Right atrium auricular region (tissue), 2 donors: ENCODE measurements at regions not wholly inside any gene's neighbourhood (a gene's known extent, or its start where the extent isn't known, plus 50 kb on each side); places are given as distances from the start of the nearest gene placed in this dataset.

Experiments
- DNase-seq: peaks from one replicate; pipeline ENCODE4 v3.0.0-alpha.2; 2019; ENCODE audit warnings: low spot score
- H3K27ac ChIP-seq, 2 donors: fragments of 200-600 bp; sonication (generic); 1 replicate in 1 of 2; 2 replicates in 1 of 2; pipeline ENCODE4 v1.5.1; 2016 to 2019
- H3K27me3 ChIP-seq, 2 donors: fragments of 200-600 bp; sonication (generic); one replicate each; pipeline versions ENCODE4 v1.5.1 to v1.6.0; 2017 to 2019
- H3K36me3 ChIP-seq: fragments of 200-600 bp; sonication (generic); one replicate; pipeline ENCODE4 v1.5.1; 2016
- H3K4me1 ChIP-seq, 2 donors: fragments of 200-600 bp; sonication (generic); one replicate each; pipeline versions ENCODE4 v1.5.1 to v1.6.0; 2017 to 2019
- H3K4me3 ChIP-seq, 2 donors: fragments of 200-600 bp; sonication (generic); 1 replicate in 1 of 2; 2 replicates in 1 of 2; pipeline ENCODE4 v1.5.1; 2017 to 2019; ENCODE audit warnings: mild to moderate bottlenecking in 1 of 2, moderate library complexity in 1 of 2
- H3K9me3 ChIP-seq, 2 donors: fragments of 200-600 bp; sonication (generic); one replicate each; pipeline ENCODE4 v1.5.1; 2019
- TF ChIP-seq, protein P1 (sequence below), 2 donors: fragments of 200-600 bp; sonication (generic); IDR thresholded peaks; one replicate each; pipeline ENCODE4 v1.5.1; 2019; ENCODE audit warnings: antibody characterized with exemption in 2 of 2

DNA sequence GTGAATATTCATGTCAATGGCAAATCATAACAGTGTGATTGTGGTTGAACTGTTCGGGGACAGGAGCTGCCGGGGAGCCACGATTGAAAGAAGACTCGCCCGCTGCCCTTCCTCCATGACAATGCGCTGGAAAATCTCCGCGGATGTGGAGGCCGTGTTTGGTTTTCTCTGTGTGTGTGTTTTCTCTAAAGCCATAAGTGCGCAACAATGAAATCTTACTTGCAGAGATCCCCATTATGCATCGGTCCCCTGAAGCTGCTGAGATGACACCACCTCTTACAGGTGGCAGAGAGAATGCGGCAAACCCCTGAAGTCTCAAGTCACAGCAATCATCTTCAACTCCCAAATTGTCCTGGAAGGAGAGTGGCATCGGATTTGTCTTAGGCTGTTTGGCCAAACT lies 442.3 kb upstream of the MKI67 start:
- H3K27ac ChIP-seq: no peak overlapping the region
- no peaks in the 10 kb centered on the region for H3K36me3 ChIP-seq
- H3K4me1 ChIP-seq: peaks cover 0 to 12% of the 10 kb centered on the region in 2 donors
- no peaks in the 10 kb centered on the region for H3K9me3 ChIP-seq
- TF ChIP-seq, protein P1, sequence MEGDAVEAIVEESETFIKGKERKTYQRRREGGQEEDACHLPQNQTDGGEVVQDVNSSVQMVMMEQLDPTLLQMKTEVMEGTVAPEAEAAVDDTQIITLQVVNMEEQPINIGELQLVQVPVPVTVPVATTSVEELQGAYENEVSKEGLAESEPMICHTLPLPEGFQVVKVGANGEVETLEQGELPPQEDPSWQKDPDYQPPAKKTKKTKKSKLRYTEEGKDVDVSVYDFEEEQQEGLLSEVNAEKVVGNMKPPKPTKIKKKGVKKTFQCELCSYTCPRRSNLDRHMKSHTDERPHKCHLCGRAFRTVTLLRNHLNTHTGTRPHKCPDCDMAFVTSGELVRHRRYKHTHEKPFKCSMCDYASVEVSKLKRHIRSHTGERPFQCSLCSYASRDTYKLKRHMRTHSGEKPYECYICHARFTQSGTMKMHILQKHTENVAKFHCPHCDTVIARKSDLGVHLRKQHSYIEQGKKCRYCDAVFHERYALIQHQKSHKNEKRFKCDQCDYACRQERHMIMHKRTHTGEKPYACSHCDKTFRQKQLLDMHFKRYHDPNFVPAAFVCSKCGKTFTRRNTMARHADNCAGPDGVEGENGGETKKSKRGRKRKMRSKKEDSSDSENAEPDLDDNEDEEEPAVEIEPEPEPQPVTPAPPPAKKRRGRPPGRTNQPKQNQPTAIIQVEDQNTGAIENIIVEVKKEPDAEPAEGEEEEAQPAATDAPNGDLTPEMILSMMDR (IDR thresholded peaks at IDR 0.05): no peak
- no peak overlapping the region for H3K4me3 ChIP-seq
- DNase-seq: no peak
- no peaks in the 10 kb centered on the region for H3K27me3 ChIP-seq

DNA sequence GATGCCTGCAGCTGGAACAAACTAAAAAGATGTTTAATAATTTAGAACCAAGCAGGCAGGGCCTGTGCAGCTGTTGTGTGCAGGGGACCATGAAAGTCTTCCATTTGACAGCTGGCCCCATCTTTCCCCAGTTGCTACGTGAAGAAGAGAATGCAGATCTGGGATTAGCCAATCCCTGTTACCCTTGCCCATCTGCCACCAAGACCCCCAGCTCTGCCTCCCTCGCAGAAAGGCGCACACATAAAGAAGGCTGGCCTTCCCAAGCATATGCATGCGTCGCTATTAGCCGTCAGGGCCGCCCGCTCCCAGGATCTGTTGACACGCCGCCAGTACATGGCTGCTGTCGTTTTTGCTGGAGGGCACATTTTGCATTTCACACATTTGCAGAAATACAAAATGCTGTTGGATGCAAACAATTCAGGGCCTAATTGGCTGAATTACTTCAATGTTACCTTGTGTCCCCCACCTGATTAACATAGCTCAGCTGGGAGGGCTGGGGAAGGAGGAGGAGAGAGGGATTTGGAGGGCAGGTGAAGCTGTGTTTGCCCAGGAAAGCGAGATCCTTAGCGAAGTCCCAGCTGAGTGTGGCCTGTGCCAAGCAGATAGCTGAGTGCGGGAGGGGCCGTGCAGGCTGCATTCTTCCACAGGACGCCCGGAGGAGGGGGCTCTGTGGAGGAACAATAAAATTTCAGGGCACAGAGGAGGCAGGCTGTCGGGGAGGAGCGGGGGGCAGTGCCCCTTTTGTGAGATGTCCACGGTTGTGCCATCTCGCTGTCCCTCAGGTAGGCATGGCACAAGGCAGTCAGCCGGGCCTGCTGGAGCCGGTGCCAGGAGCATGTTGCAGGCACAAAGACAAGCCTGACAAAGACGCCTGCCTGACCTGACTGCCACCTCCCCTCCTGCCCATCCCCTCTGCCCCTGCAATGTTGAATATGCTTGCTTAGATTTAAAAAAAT lies 443.0 kb upstream of the MKI67 start:
- Histone ChIP-seq H3K27me3 (no peaks in the 10 kb centered on the region), H3K27ac (no peak overlapping the region), H3K4me1 (peaks cover 0 to 12% of the 10 kb centered on the region in 2 donors), H3K4me3 (no peak overlapping the region), H3K36me3 (no peaks in the 10 kb centered on the region), H3K9me3 (no peaks in the 10 kb centered on the region)
- TF ChIP-seq, protein P1 (IDR thresholded peaks at IDR 0.05): no peak
- no peak for DNase-seq

DNA sequence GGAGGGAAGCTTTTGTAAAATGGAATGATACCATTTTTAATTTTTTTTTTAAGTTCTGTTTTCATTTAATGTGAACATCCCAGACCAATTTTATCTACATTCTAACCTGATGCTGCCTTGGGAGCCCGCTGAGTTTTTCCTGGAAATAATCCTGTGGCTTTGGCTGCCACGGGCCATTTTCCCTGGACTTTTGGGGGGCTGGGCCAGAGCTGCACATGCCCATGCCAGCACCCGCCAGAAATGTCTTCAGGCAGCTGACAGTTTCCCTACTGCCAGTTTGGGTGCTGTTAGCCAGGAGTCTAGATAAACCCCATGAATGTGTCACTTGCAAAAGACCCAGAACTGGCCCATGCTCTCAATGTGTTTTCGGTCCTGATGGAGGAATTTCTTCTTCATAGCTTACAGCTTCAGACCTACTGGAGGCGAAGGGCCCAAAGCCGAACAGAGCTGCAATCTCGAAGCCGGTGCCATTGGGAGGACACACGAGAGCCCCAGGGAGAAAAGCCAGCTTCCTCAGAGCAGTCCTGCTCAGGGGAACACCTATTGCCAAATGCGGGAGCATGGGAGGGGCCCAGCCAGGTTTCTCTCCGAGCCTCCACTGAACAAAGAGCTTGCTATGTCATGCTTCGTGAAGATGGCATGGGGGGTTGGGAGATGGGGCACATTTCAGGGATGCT lies 444.2 kb upstream of the MKI67 start:
- Histone ChIP-seq H3K27ac (no peak overlapping the region), H3K4me1 (peaks cover 0 to 12% of the 10 kb centered on the region in 2 donors), H3K36me3 (no peaks in the 10 kb centered on the region), H3K4me3 (no peak overlapping the region), H3K27me3 (no peaks in the 10 kb centered on the region), H3K9me3 (no peaks in the 10 kb centered on the region)
- TF ChIP-seq, protein P1 (IDR thresholded peaks at IDR 0.05): no peak
- no peak for DNase-seq

DNA sequence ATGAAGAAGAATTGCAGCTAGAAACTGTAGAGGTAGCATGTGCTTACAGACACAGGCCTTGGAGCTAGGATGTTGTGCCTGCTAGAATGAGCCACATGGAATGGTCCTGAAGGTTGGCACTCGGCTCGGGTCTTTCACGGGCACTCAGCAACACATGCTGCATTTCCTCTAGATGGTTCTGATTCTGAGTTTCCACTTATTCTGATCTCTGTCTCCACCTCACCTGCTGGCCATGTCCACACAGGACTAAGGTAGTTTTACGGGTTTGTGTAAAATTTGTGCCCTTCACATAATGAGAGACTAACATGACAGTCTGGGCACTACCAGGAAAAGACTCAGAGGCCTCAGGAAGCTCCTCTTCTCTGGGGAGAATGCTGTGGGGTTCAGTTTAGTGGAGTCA lies 444.8 kb upstream of the MKI67 start:
- no peak overlapping the region for H3K4me3 ChIP-seq
- no peaks in the 10 kb centered on the region for H3K27me3 ChIP-seq
- TF ChIP-seq, protein P1 (IDR thresholded peaks at IDR 0.05): no peak
- peaks cover 0 to 12% of the 10 kb centered on the region in 2 donors for H3K4me1 ChIP-seq
- H3K36me3 ChIP-seq: no peaks in the 10 kb centered on the region
- H3K27ac ChIP-seq: no peak overlapping the region
- H3K9me3 ChIP-seq: no peaks in the 10 kb centered on the region
- DNase-seq: no peak

DNA sequence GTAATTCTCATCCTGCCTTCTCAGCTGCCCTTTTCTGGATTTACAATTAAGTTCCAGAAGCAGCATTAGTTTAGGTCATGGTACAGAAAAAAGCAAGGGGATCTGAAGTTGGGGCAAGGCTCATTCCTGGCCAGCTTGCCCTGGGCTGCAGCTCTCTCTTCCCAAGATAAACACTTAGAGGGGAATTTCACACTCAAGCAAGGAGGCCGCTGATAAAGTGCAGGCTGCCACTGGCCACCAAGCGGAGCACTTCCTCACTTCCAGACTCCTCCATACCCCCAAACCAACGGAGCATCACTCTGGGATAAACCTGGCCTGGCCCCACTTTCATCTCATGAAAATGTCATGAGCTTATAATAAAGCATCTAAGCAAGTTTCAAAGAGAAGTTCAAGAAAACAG lies 445.5 kb upstream of the MKI67 start:
- H3K27ac ChIP-seq: no peak overlapping the region
- no peak for DNase-seq
- no peaks in the 10 kb centered on the region for H3K9me3 ChIP-seq

More for the DNA sequence above, 445.5 kb upstream of the MKI67 start:
- Histone ChIP-seq H3K4me1 (peaks cover 0 to 12% of the 10 kb centered on the region in 2 donors), H3K27me3 (no peaks in the 10 kb centered on the region), H3K4me3 (no peak overlapping the region), H3K36me3 (no peaks in the 10 kb centered on the region)
- TF ChIP-seq, protein P1 (IDR thresholded peaks at IDR 0.05): no peak
